GM21360 (cell line): ENCODE measurements at regions not wholly inside any gene's neighbourhood (a gene's known extent, or its start where the extent isn't known, plus 50 kb on each side); places are given as distances from the start of the nearest gene placed in this dataset.

Experiments used
- ATAC-seq: cut with Tn5 transposase; IDR thresholded peaks from one replicate; pipeline ENCODE4 v1.9.1; 2021; ENCODE audit warnings: mild to moderate bottlenecking, moderate library complexity; ENCODE audit not compliant: unreplicated experiment

DNA sequence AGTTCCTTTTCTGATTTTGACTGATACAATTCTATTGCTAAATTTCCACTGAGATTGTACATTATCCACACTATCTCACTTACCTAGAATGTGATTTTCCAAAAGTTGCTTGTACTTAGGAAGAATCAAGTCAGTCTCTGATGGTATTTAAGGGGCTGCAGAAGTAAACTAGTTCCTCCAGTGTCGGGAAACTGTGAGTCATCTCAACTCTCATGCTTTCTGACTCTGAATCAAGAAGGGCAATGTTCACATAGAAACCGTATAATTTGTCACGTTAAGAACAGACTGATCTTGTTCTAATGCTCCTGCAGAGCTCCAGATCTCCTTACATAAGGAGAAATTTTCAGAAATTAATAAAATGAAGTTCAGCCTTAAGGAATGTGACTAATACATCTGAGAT is 369.3 kb downstream of the KLF5 start:
- ATAC-seq = no peak

DNA sequence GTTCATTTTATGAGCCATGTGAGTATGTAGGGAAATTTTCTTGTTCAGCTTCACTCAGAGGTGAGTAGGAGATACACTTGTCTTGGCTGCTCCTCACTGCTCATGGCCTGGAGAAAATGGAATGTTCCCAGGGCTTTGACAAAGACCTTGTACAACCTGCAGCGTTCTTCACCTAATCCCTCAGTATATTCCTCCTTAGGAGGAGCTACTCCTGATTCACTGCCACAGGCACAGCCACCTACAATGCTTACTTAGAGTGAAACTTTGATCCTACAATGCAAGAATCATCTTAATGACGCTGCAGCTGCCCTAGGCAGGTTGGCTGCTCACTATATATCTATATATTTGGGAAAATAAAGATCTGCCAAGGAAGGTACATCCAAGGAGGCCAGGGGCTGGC is 364.2 kb downstream of the KLF5 start:
- no peak for ATAC-seq

GRCh38 chr13:73421310-73421912 is 362.6 kb downstream of the KLF5 start:
- no peak for ATAC-seq

DNA sequence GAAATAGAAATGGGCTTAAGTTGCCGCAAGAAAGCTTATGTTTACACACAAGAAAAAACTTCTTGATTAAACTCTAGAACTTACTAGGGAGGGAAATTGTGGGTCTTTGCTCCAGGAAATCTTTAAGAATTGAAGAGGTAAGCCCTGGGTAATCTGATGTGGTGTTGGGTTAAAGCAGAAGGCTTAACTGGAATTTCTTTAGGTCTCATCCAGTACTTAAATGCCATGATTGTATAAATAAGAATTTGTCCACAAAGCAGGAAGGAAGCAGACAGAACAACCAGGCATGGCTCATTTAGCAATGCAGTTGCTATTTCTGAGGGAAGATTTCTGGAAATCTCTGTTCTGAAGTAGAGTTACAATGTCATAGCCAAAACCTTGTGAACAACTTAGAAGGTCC is 360.4 kb downstream of the KLF5 start:
- ATAC-seq = no peak

DNA sequence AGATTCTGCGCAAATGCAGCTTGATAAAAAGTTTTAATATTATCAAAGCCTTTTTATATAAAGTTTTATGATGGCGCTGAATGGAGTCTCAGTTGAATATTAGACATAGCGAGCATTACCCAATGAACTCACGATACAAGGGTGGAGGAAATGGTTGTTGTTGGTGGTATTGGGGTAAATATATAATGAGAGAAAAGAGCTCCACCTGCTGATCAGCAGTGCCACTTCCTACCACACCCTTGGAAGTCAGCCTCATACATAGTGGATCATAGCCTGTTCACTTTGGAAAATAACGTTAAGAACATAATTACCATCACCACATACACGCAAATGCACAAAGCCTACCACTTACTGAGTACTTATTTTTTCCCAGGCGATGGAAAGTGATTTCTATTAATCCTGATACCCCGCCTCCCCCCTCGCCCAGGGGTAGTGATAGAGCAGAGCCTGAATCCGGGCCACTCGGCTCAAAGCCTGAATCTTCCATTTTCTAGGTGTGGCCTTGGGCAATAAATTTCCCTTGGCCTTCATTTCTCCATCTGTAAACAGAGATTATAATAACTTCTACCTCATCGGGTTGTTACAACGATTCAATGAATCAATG is 358.3 kb downstream of the KLF5 start:
- no peak for ATAC-seq

DNA sequence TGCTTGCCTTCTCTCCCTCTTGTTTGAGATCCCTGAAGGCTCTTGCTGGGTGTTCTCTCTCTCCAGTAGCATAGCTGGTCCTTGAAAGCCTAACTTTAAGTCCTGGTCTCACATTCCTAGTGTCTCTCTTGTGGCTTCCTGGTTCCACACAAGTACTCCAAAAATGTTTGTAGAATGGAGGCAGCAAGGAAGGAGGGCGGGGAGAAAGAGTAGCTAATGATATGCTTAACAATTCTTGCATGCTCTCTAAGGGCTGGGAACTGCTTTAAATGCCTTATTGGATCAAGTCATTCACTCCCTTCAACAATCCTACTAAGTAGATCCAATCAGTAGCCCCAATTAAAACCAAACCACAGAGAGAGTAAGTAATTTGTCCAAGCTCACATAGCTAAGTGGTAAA is 357.3 kb downstream of the KLF5 start:
- ATAC-seq = no peak

GRCh38 chr13:73413656-73414055 is 354.9 kb downstream of the KLF5 start:
- no peak for ATAC-seq

- ATAC-seq = no peak
Observed at GRCh38 chr13:73412933-73413332, 354.1 kb downstream of the KLF5 start.

DNA sequence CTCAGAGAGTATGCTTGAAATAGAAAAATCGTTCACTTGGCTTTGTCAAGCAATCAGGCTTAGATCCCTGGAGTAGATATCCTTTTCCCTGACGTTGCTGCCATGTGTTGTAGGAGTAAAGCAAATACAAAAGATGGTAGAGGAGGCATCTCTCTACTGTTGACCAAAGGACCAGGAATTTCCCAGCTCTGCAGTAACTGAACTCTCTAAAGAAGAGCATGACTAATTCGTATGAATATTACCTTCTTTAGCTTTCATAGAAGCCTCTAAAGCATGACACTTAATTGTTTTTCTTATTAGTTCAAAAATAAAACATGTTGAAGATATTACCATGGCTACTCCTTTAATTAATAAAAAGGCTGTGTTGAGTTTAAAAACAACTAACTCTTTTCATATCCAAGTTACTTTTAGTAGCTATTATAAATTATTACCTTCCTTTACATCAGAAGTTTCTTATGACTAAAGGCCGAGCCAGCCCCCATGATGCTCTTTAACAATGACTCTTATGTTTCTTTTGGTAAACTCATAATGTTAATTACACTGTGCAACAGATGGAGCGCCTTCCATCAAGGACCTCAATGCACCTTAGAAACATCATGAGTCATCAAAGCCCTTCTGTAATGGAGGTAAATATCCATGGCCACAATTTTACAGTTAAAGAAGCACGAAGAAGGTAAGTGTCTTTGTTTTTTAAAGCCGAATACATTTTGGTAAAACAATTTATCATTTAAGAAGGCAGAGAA is 352.4 kb downstream of the KLF5 start:
- ATAC-seq = no peak

DNA sequence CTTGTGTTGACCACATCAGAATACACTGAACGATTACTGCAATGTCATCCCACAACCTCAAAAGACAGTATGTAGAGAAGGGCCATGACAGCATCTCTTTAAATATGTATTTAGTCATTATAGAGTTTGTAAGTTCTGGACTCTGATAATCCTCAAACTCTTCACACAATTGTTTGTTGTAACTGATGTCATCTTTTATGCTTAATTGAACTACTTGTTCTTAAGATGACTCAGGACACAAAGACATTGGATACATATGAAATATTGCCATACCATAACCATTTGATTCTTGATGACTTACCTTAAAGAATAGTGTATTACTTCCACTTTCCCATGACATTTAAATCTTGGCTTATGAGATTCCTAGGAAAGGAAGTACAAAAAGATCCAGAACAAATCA is 347.6 kb downstream of the KLF5 start:
- ATAC-seq = no peak

GRCh38 chr13:73404581-73404980 is 345.8 kb downstream of the KLF5 start:
- ATAC-seq = no peak

- no peak for ATAC-seq
Observed at GRCh38 chr13:73403355-73404120, 344.7 kb downstream of the KLF5 start.

- ATAC-seq = no peak
Observed at GRCh38 chr13:73401769-73402168, 343.0 kb downstream of the KLF5 start.

DNA sequence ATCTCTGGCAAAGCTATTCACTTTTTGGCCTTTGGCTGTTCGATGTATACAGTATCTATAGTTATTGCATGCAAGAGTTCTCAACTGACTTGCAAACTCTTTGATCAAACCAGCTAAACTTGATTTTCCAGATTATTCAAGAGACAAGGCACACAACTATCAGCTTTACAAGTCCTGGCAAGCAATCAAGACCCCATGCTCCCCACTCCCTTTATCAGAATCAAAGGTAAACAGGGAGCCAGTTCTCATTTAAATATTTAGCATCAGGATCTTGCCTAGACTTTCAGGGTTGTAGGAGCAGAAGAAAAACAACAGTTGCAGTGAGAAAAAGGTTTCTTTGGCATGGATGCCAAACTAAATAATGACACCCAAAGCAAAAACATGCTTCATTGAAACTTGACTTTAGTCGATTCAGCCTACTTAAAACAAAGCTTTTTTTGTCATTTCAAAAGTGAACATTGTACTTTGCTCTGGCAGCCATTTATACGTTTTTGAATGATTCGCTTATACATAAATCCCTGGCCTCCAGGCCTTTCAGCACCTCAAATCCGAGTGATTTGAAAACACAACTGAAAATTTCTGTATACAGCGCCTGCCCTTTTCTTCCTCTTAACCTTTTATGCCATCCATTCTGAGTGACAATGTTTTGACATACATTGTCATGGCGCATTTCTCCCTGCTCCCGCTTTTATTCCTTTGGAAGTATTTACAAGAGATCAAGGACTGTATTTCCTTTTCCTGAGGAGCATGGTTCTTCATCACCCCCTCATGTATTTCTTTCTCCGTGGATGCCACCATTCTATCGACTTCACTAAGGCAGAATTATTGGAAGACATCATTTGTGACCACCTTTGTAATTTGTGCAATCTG is 340.8 kb downstream of the KLF5 start:
- ATAC-seq = no peak

GRCh38 chr13:73397496-73398305 is 338.9 kb downstream of the KLF5 start:
- ATAC-seq = no peak

- no peak for ATAC-seq
Observed at GRCh38 chr13:73394066-73394465, 335.3 kb downstream of the KLF5 start.

DNA sequence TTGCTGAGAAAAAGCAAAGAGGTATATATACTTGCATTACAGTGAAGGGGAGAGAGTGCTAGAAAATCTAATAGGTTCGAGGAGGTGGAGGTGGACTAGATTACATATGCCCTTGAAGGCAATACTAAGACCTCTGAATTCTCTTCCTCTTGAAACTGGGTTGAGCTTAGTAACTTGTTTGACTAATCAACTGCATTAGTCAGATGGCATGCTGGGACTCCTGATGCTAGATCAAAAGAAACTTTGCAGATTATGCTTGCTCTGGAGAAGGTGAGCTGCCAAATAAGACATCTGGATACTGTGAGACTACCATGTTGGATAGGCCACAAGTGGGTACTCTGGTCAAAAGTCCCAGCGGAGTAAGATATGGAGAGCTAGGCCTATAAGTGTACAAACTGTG is 331.3 kb downstream of the KLF5 start:
- no peak for ATAC-seq

DNA sequence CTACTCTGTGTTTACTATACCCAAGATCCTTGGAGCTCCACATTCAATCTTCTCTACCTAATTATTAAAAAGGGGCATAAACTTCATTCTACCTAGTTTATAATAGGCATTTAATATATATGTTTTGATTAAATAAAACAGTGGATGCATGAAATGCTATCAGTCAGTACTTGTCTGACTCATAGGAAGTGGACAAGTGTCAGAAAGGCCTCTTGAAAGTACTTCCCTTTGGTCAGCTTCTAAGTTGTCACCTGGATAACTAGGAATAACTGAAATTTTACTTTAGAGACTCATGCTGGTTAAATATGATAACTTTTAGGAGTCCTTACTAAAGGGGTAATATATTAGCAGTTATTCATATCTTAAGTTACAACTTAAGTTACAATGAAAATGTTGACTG is 329.8 kb downstream of the KLF5 start:
- no peak for ATAC-seq

GRCh38 chr13:73387318-73387717 is 328.5 kb downstream of the KLF5 start:
- ATAC-seq = no peak

GRCh38 chr13:73385848-73386247 is 327.0 kb downstream of the KLF5 start:
- ATAC-seq = no peak
